ENCODE measurements at regions not wholly inside any gene's neighbourhood (a gene's known extent, or its start where the extent isn't known, plus 50 kb on each side); places are given as distances from the start of the nearest gene placed in this dataset.

DNA sequence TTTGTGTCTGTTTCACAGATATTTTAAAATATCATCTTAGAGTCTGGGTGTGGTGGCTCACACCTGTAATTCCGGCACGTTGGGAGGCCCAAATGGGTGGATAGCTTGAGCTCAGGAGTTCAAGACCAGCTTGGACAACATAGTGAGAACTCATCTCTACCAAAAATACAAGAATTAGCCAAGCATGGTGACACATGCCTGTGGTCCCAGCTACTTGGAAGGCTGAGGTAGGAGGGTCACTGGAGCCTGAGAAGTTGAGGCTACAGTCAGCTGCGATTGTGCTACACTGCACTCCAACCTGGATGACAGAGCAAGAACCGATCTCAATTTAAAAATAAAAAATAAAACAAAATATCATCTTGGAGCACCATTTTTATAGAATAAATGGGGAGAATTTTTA lies 1247.6 kb upstream of the MIR17HG start:
- TF ChIP-seq CTCF (IDR thresholded peaks at IDR 0.05; ENCODE audit: low read depth, low read length, poor library complexity, severe bottlenecking) (no peak), EZH2phosphoT487 (IDR thresholded peaks at IDR 0.05; ENCODE audit: borderline replicate concordance, low read length) (no peak)
